Right lobe of liver (tissue), 6 donors: ENCODE measurements at regions not wholly inside any gene's neighbourhood (a gene's known extent, or its start where the extent isn't known, plus 50 kb on each side); places are given as distances from the start of the nearest gene placed in this dataset.

Source experiments
- ATAC-seq, 4 donors: fragments of 200-7000 bp; cut with Tn5 transposase; one replicate each; pipeline ENCODE4 v1.9.1; 2020; ENCODE audit warnings: mild to moderate bottlenecking in 4 of 4, moderate library complexity in 4 of 4
- DNase-seq, 3 donors: peaks; one replicate each; pipeline ENCODE4 v3.0.0-alpha.2; 2020
- H3K27ac ChIP-seq, 3 donors: fragments of 200-600 bp; one replicate each; pipeline ENCODE4 v1.8.0; 2022
- H3K27me3 ChIP-seq, 2 donors: fragments of 200-600 bp; one replicate each; pipeline ENCODE4 v1.8.0; 2022
- H3K36me3 ChIP-seq, 4 donors: fragments of 200-600 bp; sonication (generic) in 1 of 4; one replicate each; pipeline versions ENCODE4 v1.5.1 to v1.8.0; 2017 to 2022; ENCODE audit warnings: control low read depth in 1 of 4
- H3K4me1 ChIP-seq, 4 donors: fragments of 200-600 bp; sonication (generic) in 1 of 4; one replicate each; pipeline versions ENCODE4 v1.5.1 to v1.8.0; 2017 to 2022; ENCODE audit warnings: control low read depth in 1 of 4
- H3K4me3 ChIP-seq, 3 donors: fragments of 200-600 bp; one replicate each; pipeline ENCODE4 v1.8.0; 2022
- H3K9me3 ChIP-seq, 4 donors: fragments of 200-600 bp; sonication (generic) in 1 of 4; one replicate each; pipeline versions ENCODE4 v1.5.1 to v1.8.0; 2017 to 2022; ENCODE audit warnings: control low read depth in 1 of 4
- CTCF ChIP-seq, 4 donors: fragments of 200-600 bp in 3 of 4; fragments of 450-650 bp in 1 of 4; IDR thresholded peaks; one replicate each; pipeline versions ENCODE4 v1.5.1 to v1.8.0; 2016 to 2022; ENCODE audit warnings: antibody characterized with exemption in 4 of 4, mild to moderate bottlenecking in 2 of 4
- POLR2A ChIP-seq: fragments of 450-650 bp; IDR thresholded peaks from one replicate; pipeline ENCODE4 v1.6.1; 2017; ENCODE audit warnings: antibody characterized with exemption, mild to moderate bottlenecking
- WGBS: methylation state at CpG from one replicate; pipeline ENCODE4 v1.1.6; 2018; ENCODE audit warnings: low coverage, low lambda C conversion rate; ENCODE audit not compliant: insufficient coverage; ENCODE audit errors: missing lambda C conversion rate; 5-methylcytosine and 5-hydroxymethylcytosine counted together
- intact Hi-C, 2 donors: fragments of 100-400 bp; cut with DNase I; formaldehyde crosslinking; loops; one replicate each; pipeline versions ENCODE4 v1.11.2 to v1.14.1; 2022
- donor health status: DM: no; HTN: yes; CAD: no.
- donor health status: DM: no; HTN: no; CAD: no.
- donor health status: DM: no; HTN: no; CAD: no.
- donor health status: DM: no; HTN: yes; CAD: no.
- donor health status: DM: no; HTN: yes; CAD: no.

GRCh38 chr2:236344446-236344845, 80.2 kb upstream of the ASB18 start:
- Histone ChIP-seq H3K4me1 (no peaks in the 10 kb centered on the region), H3K4me3 (no peak overlapping the region), H3K27ac (no peak overlapping the region), H3K9me3 (no peaks in the 10 kb centered on the region), H3K36me3 (no peaks in the 10 kb centered on the region), H3K27me3 (no peaks in the 10 kb centered on the region)
- TF ChIP-seq POLR2A (no peak), CTCF (IDR thresholded peaks at IDR 0.05) (no peak)
- intact Hi-C loops, result loop anchor here (5.0 to 10.0 kb wide), 2 partner anchors 170 to 713 kb away; no protein-coding TSS in a partner anchor
- ATAC-seq, result no peak
- WGBS, result 56% methylated on average over 3 of the region's 7 CpGs
- no peak for DNase-seq

GRCh38 chr2:236345081-236345714, 81.0 kb upstream of the ASB18 start:
- Histone ChIP-seq H3K27ac (no peak overlapping the region), H3K36me3 (no peaks in the 10 kb centered on the region), H3K4me1 (no peaks in the 10 kb centered on the region), H3K27me3 (no peaks in the 10 kb centered on the region), H3K9me3 (no peaks in the 10 kb centered on the region), H3K4me3 (no peak overlapping the region)
- TF ChIP-seq CTCF (IDR thresholded peaks at IDR 0.05) (no peak), POLR2A (no peak)
- ATAC-seq, result no peak
- WGBS, result 75% methylated on average over 18 of the region's 18 CpGs
- intact Hi-C loops, result loop anchor here in 1 of 2 donors (10.0 kb wide), 1 partner anchor 170 kb away; no protein-coding TSS in a partner anchor
- DNase-seq, result no peak

- WGBS, result no CpG with 5 or more reads among the region's 6 CpGs
- Histone ChIP-seq H3K27ac (no peak overlapping the region), H3K4me3 (no peak overlapping the region), H3K4me1 (no peaks in the 10 kb centered on the region), H3K27me3 (no peaks in the 10 kb centered on the region), H3K9me3 (no peaks in the 10 kb centered on the region), H3K36me3 (no peaks in the 10 kb centered on the region)
- DNase-seq (no peak), ATAC-seq (no peak)
- intact Hi-C loops, result loop anchor here in 1 of 2 donors (10.0 kb wide), 1 partner anchor 168 kb away; no protein-coding TSS in a partner anchor
- TF ChIP-seq CTCF (IDR thresholded peaks at IDR 0.05), result no peak
- no peak for TF ChIP-seq POLR2A
Observed at GRCh38 chr2:236346366-236346765, 82.2 kb upstream of the ASB18 start.

GRCh38 chr2:236348279-236348678, 84.1 kb upstream of the ASB18 start:
- 58% methylated on average over 5 of the region's 11 CpGs for WGBS
- Histone ChIP-seq H3K36me3 (no peaks in the 10 kb centered on the region), H3K27ac (no peak overlapping the region), H3K4me3 (no peak overlapping the region), H3K27me3 (no peaks in the 10 kb centered on the region), H3K4me1 (no peaks in the 10 kb centered on the region), H3K9me3 (no peaks in the 10 kb centered on the region)
- intact Hi-C loops, result loop anchor here in 1 of 2 donors (10.0 kb wide), 1 partner anchor 167 kb away; no protein-coding TSS in a partner anchor
- no peak for ATAC-seq
- DNase-seq, result no peak
- TF ChIP-seq POLR2A (no peak), CTCF (IDR thresholded peaks at IDR 0.05) (no peak)
